Heart left ventricle (tissue), 13 donors: ENCODE measurements at regions not wholly inside any gene's neighbourhood (a gene's known extent, or its start where the extent isn't known, plus 50 kb on each side); places are given as distances from the start of the nearest gene placed in this dataset.

Experiments used
- CTCF ChIP-seq, 12 donors: fragments of 200-600 bp; sonication (generic) in 4 of 12; IDR thresholded peaks; one replicate each; pipeline versions ENCODE4 v1.5.0 to v1.8.0; 2018 to 2022; ENCODE audit warnings: antibody characterized with exemption in 12 of 12, mild to moderate bottlenecking in 5 of 12
- POLR2A ChIP-seq, 2 donors: fragments of 450-650 bp; IDR thresholded peaks; one replicate each; pipeline ENCODE4 v1.6.1; 2017; ENCODE audit warnings: antibody characterized with exemption in 2 of 2, mild to moderate bottlenecking in 2 of 2, moderate library complexity in 2 of 2
- donor health status: ischemic (EF 13 %, LVEDD 7.1; RV severe dilation, severe dysfunction).
- donor health status: DM: no; HTN: yes; CAD: no.
- donor health status: DM: no; HTN: no; CAD: no.
- donor health status: ischemic (EF 25% LVEDD 6.9; RV normal size, moderate dysfunction).
- donor health status: ischemic (EF 25% LVEDD 5.7; RV mildly dilated, moderate dysfunction).
- donor health status: ischemic (EF 35%, LVEDD 5.7; RV mildly dilated, moderate dysfunction).
- donor health status: nonischemic (EF 11% LVEDD 7.7; RV severe dilation, severe dysfunction).
- donor health status: DM: yes; HTN: yes; CAD: no.
- donor health status: PGD.
- donor health status: ischemic (EF 29% LVEDD 5.4; RV normal size, mild dysfunction).
- donor health status: nonischemic (EF 23%, LVEDD 6.1; RV moderate dilation, normal function).

DNA sequence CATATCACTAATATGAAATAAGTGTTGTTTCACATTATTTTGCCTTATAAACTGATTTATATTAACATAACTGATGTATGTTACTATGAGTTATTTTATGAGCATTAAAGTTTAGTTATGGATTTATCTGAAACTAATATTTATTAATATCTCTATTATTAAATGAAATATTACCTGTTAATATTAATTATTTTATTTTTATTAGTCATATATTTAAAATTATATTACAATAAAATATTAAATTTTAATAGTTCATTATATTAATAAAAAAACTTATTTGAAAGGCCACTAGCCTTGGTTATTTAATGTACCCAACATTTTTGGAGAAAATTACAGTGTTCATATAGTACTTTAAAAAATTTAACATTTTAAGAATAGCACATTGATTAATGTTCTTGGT, 1643.4 kb upstream of the MIR17HG start:
- TF ChIP-seq CTCF (IDR thresholded peaks at IDR 0.05) (no peak), POLR2A (IDR thresholded peaks at IDR 0.05) (no peak)
